IMR-90 (cell line): ENCODE measurements at regions not wholly inside any gene's neighbourhood (a gene's known extent, or its start where the extent isn't known, plus 50 kb on each side); places are given as distances from the start of the nearest gene placed in this dataset.

Experiments
- ATAC-seq: fragments of 200-7000 bp; cut with Tn5 transposase; 2 replicates; pipeline ENCODE4 v1.9.1; 2020; ENCODE audit warnings: low read depth, mild to moderate bottlenecking, moderate library complexity
- BruUV-seq: library from RNA; stranded (reverse); fragments of 400-500 nt; replicated peaks from 2 replicates; lab custom pipeline; 2021; lab: Mats Ljungman, UMichigan
- CTCF ChIA-PET: fragments of 300-600 bp; formaldehyde crosslinking; extraction: SDS; loops from one replicate; lab custom pipeline; 2021; ENCODE audit warnings: antibody characterized with exemption; lab: Yijun Ruan, JAX
- POLR2A ChIA-PET: fragments of 300-600 bp; sonication (Branson Sonifier 250); formaldehyde crosslinking; loops from one replicate; lab custom pipeline; 2022; ENCODE audit warnings: antibody characterized with exemption; ENCODE audit not compliant: unreplicated experiment; lab: Charles Lee
- DNase-seq: peaks from one replicate; pipeline ENCODE4 v3.0.0; 2013
- H2AFZ ChIP-seq: replicated peaks from 2 replicates; pipeline ENCODE3; 2013; ENCODE audit warnings: low read length, mild to moderate bottlenecking; ENCODE audit not compliant: poor library complexity
- H2AK5ac ChIP-seq: 2 replicates; pipeline ENCODE4 v1.6.1; 2013; ENCODE audit warnings: low read depth, low read length, inconsistent platforms
- H2AK9ac ChIP-seq: replicated peaks from 2 replicates; pipeline ENCODE3; 2013; ENCODE audit warnings: mild to moderate bottlenecking, low read depth, low read length, moderate library complexity; ENCODE audit not compliant: poor library complexity
- H2BK120ac ChIP-seq: 2 replicates; pipeline ENCODE4 v1.6.1; 2013; ENCODE audit warnings: low read depth, low read length, inconsistent platforms
- H2BK15ac ChIP-seq: 3 replicates; pipeline ENCODE4 v1.6.1; 2013; ENCODE audit warnings: low read depth, low read length, inconsistent platforms
- H2BK20ac ChIP-seq: 2 replicates; pipeline ENCODE4 v1.6.1; 2013; ENCODE audit warnings: low read depth, mild to moderate bottlenecking, inconsistent platforms, low read length, moderate library complexity
- H2BK5ac ChIP-seq: 2 replicates; pipeline ENCODE4 v1.6.1; 2013; ENCODE audit warnings: mild to moderate bottlenecking, low read depth, low read length, inconsistent platforms; ENCODE audit not compliant: poor library complexity, severe bottlenecking
- H3K14ac ChIP-seq: replicated peaks from 2 replicates; pipeline ENCODE4 v1.6.1; 2013; ENCODE audit warnings: low read depth, low read length, inconsistent platforms
- H3K18ac ChIP-seq: 2 replicates; pipeline ENCODE4 v1.6.1; 2013; ENCODE audit warnings: low read depth, low read length, control low read depth
- H3K23ac ChIP-seq: 2 replicates; pipeline ENCODE4 v1.6.1; 2013; ENCODE audit warnings: low read depth, low read length, inconsistent platforms
- H3K27ac ChIP-seq: 2 replicates; pipeline ENCODE4 v1.5.1; 2013; ENCODE audit warnings: mild to moderate bottlenecking, control low read depth, low read length; ENCODE audit not compliant: insufficient read depth
- H3K27me3 ChIP-seq: 2 replicates; pipeline ENCODE4 v1.6.1; 2013; ENCODE audit warnings: low read length; ENCODE audit not compliant: control insufficient read depth, insufficient read depth
- H3K36me3 ChIP-seq: 2 replicates; pipeline ENCODE4 v1.6.1; 2013; ENCODE audit warnings: low read length, mixed read lengths; ENCODE audit not compliant: control insufficient read depth, insufficient read depth
- H3K4ac ChIP-seq: 2 replicates; pipeline ENCODE4 v1.6.1; 2013; ENCODE audit warnings: low read depth, low read length, inconsistent platforms
- H3K4me1 ChIP-seq: 2 replicates; pipeline ENCODE4 v1.6.1; 2013; ENCODE audit warnings: low read length, mixed read lengths; ENCODE audit not compliant: control insufficient read depth, insufficient read depth
- H3K4me2 ChIP-seq: 2 replicates; pipeline ENCODE4 v1.6.1; 2013; ENCODE audit warnings: low read depth, mild to moderate bottlenecking, control low read depth, low read length, moderate library complexity
- H3K4me3 ChIP-seq: 2 replicates; pipeline ENCODE4 v1.5.1; 2013; ENCODE audit warnings: low read depth, mild to moderate bottlenecking, control low read depth, low read length, moderate library complexity; ENCODE audit not compliant: insufficient read depth
- H3K56ac ChIP-seq: 2 replicates; pipeline ENCODE4 v1.6.1; 2013; ENCODE audit warnings: low read length, inconsistent platforms; ENCODE audit not compliant: insufficient read depth; ENCODE audit errors: extremely low read depth
- H3K79me1 ChIP-seq, 2 experiments: 2 replicates each; pipeline ENCODE4 v1.6.1; 2013; ENCODE audit warnings: low read length in 2 of 2, inconsistent platforms in 1 of 2, low read depth in 1 of 2
- H3K9ac ChIP-seq: 2 replicates; pipeline ENCODE4 v1.6.1; 2013; ENCODE audit warnings: low read depth, low read length, control low read depth
- H3K9me1 ChIP-seq: 2 replicates; pipeline ENCODE4 v1.6.1; 2013; ENCODE audit warnings: low read length, inconsistent platforms; ENCODE audit not compliant: insufficient read depth
- H3K9me3 ChIP-seq: 2 replicates; pipeline ENCODE4 v1.6.1; 2013; ENCODE audit warnings: low read length; ENCODE audit not compliant: control insufficient read depth, insufficient read depth
- H4K20me1 ChIP-seq: 2 replicates; pipeline ENCODE4 v1.6.1; 2013; ENCODE audit warnings: low read length, inconsistent platforms; ENCODE audit not compliant: insufficient read depth
- H4K5ac ChIP-seq: 2 replicates; pipeline ENCODE4 v1.6.1; 2013; ENCODE audit warnings: mild to moderate bottlenecking, low read depth, low read length, control low read depth
- H4K8ac ChIP-seq, 2 experiments: 2 replicates each; pipeline ENCODE4 v1.6.1; 2013; ENCODE audit warnings: low read depth in 2 of 2, low read length in 2 of 2, control low read depth in 1 of 2, inconsistent platforms in 1 of 2
- H4K91ac ChIP-seq: 2 replicates; pipeline ENCODE4 v1.6.1; 2013; ENCODE audit warnings: low read depth, low read length, inconsistent platforms; ENCODE audit not compliant: insufficient read depth
- CHD1 ChIP-seq: IDR thresholded peaks from 2 replicates; pipeline ENCODE4 v1.6.1; 2012; ENCODE audit warnings: low read depth, low read length, improper control_type of control experiment
- ELK1 ChIP-seq: fragments of 150-350 bp; IDR thresholded peaks from 2 replicates; pipeline ENCODE4 v1.6.1; 2016; ENCODE audit warnings: low read depth, mild to moderate bottlenecking, low read length, moderate library complexity, borderline replicate concordance
- MAZ ChIP-seq: IDR thresholded peaks from 2 replicates; pipeline ENCODE4 v1.6.1; 2012; ENCODE audit warnings: low read depth, mild to moderate bottlenecking, low read length, improper control_type of control experiment, moderate library complexity, borderline replicate concordance
- MXI1 ChIP-seq: IDR thresholded peaks from 2 replicates; pipeline ENCODE4 v1.6.1; 2012; ENCODE audit warnings: low read depth, mild to moderate bottlenecking, low read length, moderate library complexity, borderline replicate concordance
- RCOR1 ChIP-seq: IDR thresholded peaks from 2 replicates; pipeline ENCODE4 v1.6.1; 2012; ENCODE audit warnings: mild to moderate bottlenecking, low read length, improper control_type of control experiment; ENCODE audit not compliant: insufficient replicate concordance
- RFX5 ChIP-seq: IDR thresholded peaks from 2 replicates; pipeline ENCODE4 v1.8.0; 2012; ENCODE audit warnings: low read depth, mild to moderate bottlenecking, low read length, moderate library complexity
- USF2 ChIP-seq: fragments of 150-350 bp; IDR thresholded peaks from 2 replicates; pipeline ENCODE4 v1.6.1; 2017; ENCODE audit warnings: mild to moderate bottlenecking, antibody characterized with exemption, low read length, low read depth
- dilution Hi-C: fragments of 300-500 bp; cut with HindIII; formaldehyde crosslinking; loops from one replicate; pipeline ENCODE4 v1.14.3; 2018; ENCODE audit warnings: low sequenced_read_pairs; ENCODE audit not compliant: unreplicated experiment
- in situ Hi-C: fragments of 300-500 bp; cut with MboI; formaldehyde crosslinking; loops from 3 replicates; pipeline ENCODE4 v1.14.3; 2019; ENCODE audit warnings: low sequenced_read_pairs, inconsistent platforms, mixed read lengths
- intact Hi-C: fragments of 100-400 bp; cut with micrococcal nuclease; formaldehyde crosslinking; loops from 2 replicates; pipeline ENCODE4 v1.10.0; 2022

GRCh38 chr6:55981660-55982059 lies 106.3 kb upstream of the BMP5 start:
- H3K9me1 ChIP-seq: no peaks in the 10 kb centered on the region
- no peak overlapping the region for H4K8ac ChIP-seq
- H3K4ac ChIP-seq: no peak overlapping the region
- H3K9me3 ChIP-seq: no peaks in the 10 kb centered on the region
- H4K5ac ChIP-seq: no peak overlapping the region
- POLR2A ChIA-PET: no interaction called here
- no peak for DNase-seq
- H2BK20ac ChIP-seq: no peak overlapping the region
- CTCF ChIA-PET: interaction anchor here (1.5 kb wide), 1 partner anchor 311 kb away, joined by 8 read pairs; no protein-coding TSS in a partner anchor
- TF ChIP-seq MXI1 (no peak), ELK1 (no peak), RFX5 (no peak), RCOR1 (no peak), CHD1 (no peak), MAZ (no peak), USF2 (no peak)
- no peak overlapping the region for H2BK120ac ChIP-seq
- intact Hi-C loops (no loop called here), in situ Hi-C loops (loop anchor here (5.0 to 25.0 kb wide), 2 partner anchors 311 to 581 kb away; no protein-coding TSS in a partner anchor), dilution Hi-C loops (no loop called here)
- H3K4me3 ChIP-seq: no peak overlapping the region
- no peak overlapping the region for H3K18ac ChIP-seq
- H3K4me1 ChIP-seq: no peaks in the 10 kb centered on the region
- no peak overlapping the region for H2AK5ac ChIP-seq
- no peak overlapping the region for H2AK9ac ChIP-seq
- H3K4me2 ChIP-seq: no peak overlapping the region
- H3K9ac ChIP-seq: no peak overlapping the region
- no peaks in the 10 kb centered on the region for H4K20me1 ChIP-seq
- no peak overlapping the region for H2BK15ac ChIP-seq
- no peak overlapping the region for H2BK5ac ChIP-seq
- no peak overlapping the region for H3K27ac ChIP-seq
- H3K79me1 ChIP-seq: no peaks in the 10 kb centered on the region
- no peak overlapping the region for H4K91ac ChIP-seq
- BruUV-seq: no TSS peak
- H3K36me3 ChIP-seq: no peaks in the 10 kb centered on the region
- H3K27me3 ChIP-seq: peaks cover 4% of the 10 kb centered on the region
- no peak overlapping the region for H2AFZ ChIP-seq
- H3K56ac ChIP-seq: no peak overlapping the region
- ATAC-seq: no peak
- no peak overlapping the region for H3K14ac ChIP-seq
- no peak overlapping the region for H3K23ac ChIP-seq
